GM12878 (cell line): ENCODE measurements at regions not wholly inside any gene's neighbourhood (a gene's known extent, or its start where the extent isn't known, plus 50 kb on each side); places are given as distances from the start of the nearest gene placed in this dataset.

Source experiments
- ATAC-seq: fragments of 200-7000 bp; cut with Tn5 transposase; 3 replicates; pipeline ENCODE4 v1.9.1; 2020; ENCODE audit warnings: mild to moderate bottlenecking, moderate library complexity
- BruUV-seq: library from RNA; stranded (reverse); fragments of 400-500 nt; replicated peaks from 2 replicates; lab custom pipeline; 2021; lab: Mats Ljungman, UMichigan
- CTCF ChIA-PET: fragments of 300-600 bp; sonication (Branson Sonifier 250); formaldehyde crosslinking; extraction: SDS; loops from one replicate; lab custom pipeline; 2021; ENCODE audit warnings: inconsistent platforms; lab: Yijun Ruan, JAX
- POLR2A ChIA-PET: fragments of 350-600 bp; formaldehyde crosslinking; extraction: SDS; loops from one replicate; lab custom pipeline; 2021; ENCODE audit warnings: inconsistent platforms; lab: Charles Lee
- RAD21 ChIA-PET: fragments of 300-600 bp; sonication (Branson Sonifier 250); formaldehyde crosslinking; loops from one replicate; lab custom pipeline; 2023; ENCODE audit warnings: antibody characterized with exemption; ENCODE audit not compliant: unreplicated experiment; lab: Charles Lee
- SMC1A ChIA-PET: fragments of 300-600 bp; sonication (Branson Sonifier 250); formaldehyde crosslinking; loops from one replicate; lab custom pipeline; 2023; ENCODE audit not compliant: unreplicated experiment, uncharacterized antibody; lab: Charles Lee
- DNase-seq: peaks from one replicate; pipeline ENCODE4 v3.0.0-alpha.2; 2011; ENCODE audit warnings: low read depth, low spot score
- FAIRE-seq: peaks from 3 replicates; lab custom pipeline; 2011; peaks lifted over from hg19 to GRCh38; lab: Jason Lieb, UNC
- H2AFZ ChIP-seq: 2 replicates; pipeline ENCODE4 v1.6.0; 2011; ENCODE audit warnings: low read depth, low read length, control low read depth; ENCODE audit not compliant: control insufficient read depth
- H3K27ac ChIP-seq: 2 replicates; pipeline ENCODE4 v1.5.1; 2011; ENCODE audit warnings: control low read depth; ENCODE audit not compliant: control insufficient read depth, insufficient read depth
- H3K27me3 ChIP-seq, 2 experiments: replicated peaks in 1 of 2; 2 replicates each; pipeline versions ENCODE4 v1.6.0 to v1.6.1; 2011; ENCODE audit warnings: low read length in 1 of 2; ENCODE audit not compliant: control insufficient read depth in 2 of 2, insufficient read depth in 2 of 2
- H3K36me3 ChIP-seq, 2 experiments: 2 replicates each; pipeline ENCODE4 v1.5.1; 2011; ENCODE audit warnings: low read length in 1 of 2; ENCODE audit not compliant: control insufficient read depth in 2 of 2, insufficient read depth in 2 of 2
- H3K4me1 ChIP-seq: 2 replicates; pipeline ENCODE4 v1.6.1; 2011; ENCODE audit warnings: mild to moderate bottlenecking, low read length, moderate library complexity, mixed read lengths; ENCODE audit not compliant: control insufficient read depth, insufficient read depth
- H3K4me2 ChIP-seq: 2 replicates; pipeline ENCODE4 v1.6.0; 2011; ENCODE audit warnings: control low read depth; ENCODE audit not compliant: control insufficient read depth, insufficient read depth
- H3K4me3 ChIP-seq: fragments of 200-600 bp; sonication (generic); 2 replicates; pipeline ENCODE4 v1.5.1; 2016
- H3K79me2 ChIP-seq: 2 replicates; pipeline ENCODE4 v1.6.0; 2011; ENCODE audit warnings: low read length; ENCODE audit not compliant: control insufficient read depth, insufficient read depth
- H3K9ac ChIP-seq: 2 replicates; pipeline ENCODE4 v1.8.0; 2011; ENCODE audit warnings: low read length, control low read depth, mixed read lengths; ENCODE audit not compliant: control insufficient read depth, insufficient read depth
- H3K9me3 ChIP-seq: replicated peaks from 3 replicates; pipeline ENCODE4 v1.5.1; 2011; ENCODE audit warnings: mild to moderate bottlenecking, low read length; ENCODE audit not compliant: control insufficient read depth, insufficient read depth
- H4K20me1 ChIP-seq: 2 replicates; pipeline ENCODE4 v1.6.0; 2011; ENCODE audit not compliant: control insufficient read depth, insufficient read depth
- ATF3 ChIP-seq: IDR thresholded peaks from 2 replicates; pipeline ENCODE4 v1.6.1; 2011; ENCODE audit warnings: low read depth, mild to moderate bottlenecking, low read length, moderate library complexity, borderline replicate concordance; ENCODE audit errors: extremely low read depth
- CHD4 ChIP-seq: fragments of 200-600 bp; sonication (generic); IDR thresholded peaks from 2 replicates; pipeline ENCODE4 v1.6.1; 2016; ENCODE audit warnings: mild to moderate bottlenecking
- EZH2 ChIP-seq: IDR thresholded peaks from 2 replicates; pipeline ENCODE4 v1.6.1; 2012; ENCODE audit warnings: low read depth, mild to moderate bottlenecking, control low read depth, inconsistent platforms, low read length, borderline replicate concordance; ENCODE audit not compliant: control insufficient read depth
- GABPA ChIP-seq: IDR thresholded peaks from 2 replicates; pipeline ENCODE4 v1.6.1; 2014; ENCODE audit warnings: antibody characterized with exemption, low read depth, mild to moderate bottlenecking, inconsistent platforms
- HCFC1 ChIP-seq: fragments of 150-350 bp; IDR thresholded peaks from 2 replicates; pipeline ENCODE4 v1.6.1; 2014; ENCODE audit warnings: low read length
- IRF5 ChIP-seq: fragments of 450-650 bp; IDR thresholded peaks from 2 replicates; pipeline ENCODE4 v1.6.1; 2017; ENCODE audit warnings: borderline replicate concordance
- KAT2A ChIP-seq: conservative IDR thresholded peaks from 2 replicates; pipeline ENCODE4 v1.6.1; 2011; ENCODE audit warnings: low read depth, low read length; ENCODE audit not compliant: control insufficient read depth
- MEF2A ChIP-seq: IDR thresholded peaks from 2 replicates; pipeline ENCODE4 v1.6.1; 2011; ENCODE audit warnings: low read depth, mild to moderate bottlenecking, low read length, moderate library complexity; ENCODE audit not compliant: insufficient read depth
- MTA3 ChIP-seq: IDR thresholded peaks from 2 replicates; pipeline ENCODE4 v1.6.1; 2012; ENCODE audit warnings: low read length, inconsistent platforms, borderline replicate concordance
- NR2C2 ChIP-seq: IDR thresholded peaks from 2 replicates; pipeline ENCODE4 v1.6.1; 2011; ENCODE audit warnings: borderline replicate concordance, low read depth; ENCODE audit not compliant: control insufficient read depth, insufficient read length
- NRF1 ChIP-seq: conservative IDR thresholded peaks from 2 replicates; pipeline ENCODE4 v1.6.1; 2011; ENCODE audit warnings: mild to moderate bottlenecking, low read depth, low read length, improper control_type of control experiment
- RAD21 ChIP-seq: IDR thresholded peaks from 2 replicates; pipeline ENCODE4 v1.6.1; 2011; ENCODE audit warnings: mild to moderate bottlenecking, low read depth, low read length, moderate library complexity; ENCODE audit not compliant: insufficient read depth
- RCOR1 ChIP-seq: conservative IDR thresholded peaks from 2 replicates; pipeline ENCODE4 v1.6.1; 2012; ENCODE audit warnings: low read depth, low read length, improper control_type of control experiment
- STAT3 ChIP-seq: IDR thresholded peaks from 2 replicates; pipeline ENCODE4 v1.6.1; 2011; ENCODE audit warnings: low read depth, low read length, improper control_type of control experiment
- ZNF207 ChIP-seq: fragments of 450-650 bp; IDR thresholded peaks from 2 replicates; pipeline ENCODE4 v1.6.1; 2014; ENCODE audit warnings: antibody characterized with exemption, mild to moderate bottlenecking, borderline replicate concordance
- ZNF622 ChIP-seq: fragments of 450-650 bp; IDR thresholded peaks from 2 replicates; pipeline ENCODE4 v1.6.1; 2017; ENCODE audit warnings: mild to moderate bottlenecking, inconsistent platforms
- WGBS: methylation state at CpG from one replicate; pipeline ENCODE4 v1.1.6; 2016; ENCODE audit warnings: low lambda C conversion rate; ENCODE audit not compliant: insufficient replicate concordance, insufficient coverage; ENCODE audit errors: missing lambda C conversion rate; 5-methylcytosine and 5-hydroxymethylcytosine counted together
- in situ Hi-C: fragments of 300-500 bp; cut with MboI; formaldehyde crosslinking; loops from 9 replicates; pipeline ENCODE4 v1.14.3; 2018; ENCODE audit warnings: mixed read lengths
- intact Hi-C: fragments of 100-400 bp; cut with micrococcal nuclease; formaldehyde crosslinking; loops from one replicate; pipeline ENCODE4 v1.14.2; 2022; ENCODE audit not compliant: unreplicated experiment

- TF ChIP-seq GABPA = no peak
- TF ChIP-seq MTA3 = no peak
- TF ChIP-seq NR2C2 = no peak
- TF ChIP-seq STAT3 = no peak
- no peak for TF ChIP-seq CHD4
- TF ChIP-seq ATF3 = no peak
- no peak for TF ChIP-seq MEF2A
Measured at GRCh38 chr1:36687312-36687711, 204.6 kb upstream of the CSF3R start (continued).

GRCh38 chr1:36675931-36676562, 193.3 kb upstream of the CSF3R start:
- Histone ChIP-seq H3K4me1 (no peaks in the 10 kb centered on the region), H3K9me3 (no peaks in the 10 kb centered on the region), H3K36me3 (no peaks in the 10 kb centered on the region), H3K4me3 (no peak overlapping the region), H3K9ac (no peak overlapping the region), H3K4me2 (no peak overlapping the region), H2AFZ (no peak overlapping the region), H3K27me3 (peaks cover 0 to 4% of the 10 kb centered on the region in 2 experiments; a peak in 2 of 4 replicates), H3K27ac (no peak overlapping the region), H4K20me1 (no peaks in the 10 kb centered on the region), H3K79me2 (no peaks in the 10 kb centered on the region)
- RAD21 ChIA-PET = no interaction called here
- no peak for FAIRE-seq
- WGBS = 38% methylated on average over 6 of the region's 6 CpGs
- BruUV-seq = no TSS peak
- POLR2A ChIA-PET = no interaction called here
- no peak for DNase-seq
- ATAC-seq = no peak
- in situ Hi-C loops (no loop called here), intact Hi-C loops (no loop called here)
- SMC1A ChIA-PET = interaction anchor here (0.8 kb wide), 1 partner anchor 13 kb away, joined by 3 read pairs; no protein-coding TSS in a partner anchor
- CTCF ChIA-PET = no interaction called here
- TF ChIP-seq ZNF207 (no peak), NRF1 (no peak), HCFC1 (no peak), RAD21 (no peak), EZH2 (no peak), ZNF622 (no peak), KAT2A (no peak), RCOR1 (no peak), IRF5 (no peak)
